NB4 (cell line): ENCODE measurements at regions not wholly inside any gene's neighbourhood (a gene's known extent, or its start where the extent isn't known, plus 50 kb on each side); places are given as distances from the start of the nearest gene placed in this dataset.

Source experiments
- DNase-seq: peaks from one replicate; pipeline ENCODE4 v3.0.0; 2010; ENCODE audit warnings: low read depth
- H3K4me3 ChIP-seq: one replicate; pipeline ENCODE4 v1.5.1; 2011; ENCODE audit warnings: mild to moderate bottlenecking, low read depth, low read length, moderate library complexity
- MYC ChIP-seq: IDR thresholded peaks from 2 replicates; pipeline ENCODE4 v1.6.1; 2011; ENCODE audit warnings: low read depth, low read length
- POLR2A ChIP-seq: IDR thresholded peaks from 2 replicates; pipeline ENCODE4 v1.6.1; 2011; ENCODE audit warnings: mild to moderate bottlenecking; ENCODE audit not compliant: insufficient read length; ENCODE audit errors: extremely low read depth
- TF ChIP-seq, protein P1 (sequence below): IDR thresholded peaks from 2 replicates; pipeline ENCODE4 v1.6.1; 2011; ENCODE audit warnings: low read depth, low read length
- TF ChIP-seq, protein P2 (sequence below): IDR thresholded peaks from one replicate; pipeline ENCODE4 v1.5.1; 2012; ENCODE audit warnings: low read depth, low read length

DNA sequence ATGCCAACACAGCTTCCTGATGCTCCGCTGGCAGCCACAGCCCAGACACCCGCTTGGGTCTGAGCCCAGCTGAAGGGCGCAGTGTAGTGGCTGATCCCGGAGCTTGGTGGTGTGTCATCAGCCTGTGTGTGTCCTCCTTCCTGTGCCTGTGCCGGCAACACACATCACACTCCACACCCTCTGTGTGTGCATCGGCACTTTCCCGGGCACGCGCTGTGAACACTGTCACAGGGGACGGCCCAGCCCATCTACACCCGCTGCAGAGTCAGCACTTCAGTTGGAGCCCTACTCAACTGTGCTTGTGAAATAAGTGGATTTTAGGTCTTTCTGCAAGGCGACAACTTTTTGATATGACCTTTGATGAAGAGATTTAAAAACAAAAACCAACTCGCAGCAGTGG, 189.4 kb downstream of the IRX2 start:
- no peak for DNase-seq
- H3K4me3 ChIP-seq, result no peak overlapping the region
- TF ChIP-seq, protein P1, sequence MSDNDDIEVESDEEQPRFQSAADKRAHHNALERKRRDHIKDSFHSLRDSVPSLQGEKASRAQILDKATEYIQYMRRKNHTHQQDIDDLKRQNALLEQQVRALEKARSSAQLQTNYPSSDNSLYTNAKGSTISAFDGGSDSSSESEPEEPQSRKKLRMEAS, result no peak
- TF ChIP-seq POLR2A (no peak), MYC (no peak)
- TF ChIP-seq, protein P2, sequence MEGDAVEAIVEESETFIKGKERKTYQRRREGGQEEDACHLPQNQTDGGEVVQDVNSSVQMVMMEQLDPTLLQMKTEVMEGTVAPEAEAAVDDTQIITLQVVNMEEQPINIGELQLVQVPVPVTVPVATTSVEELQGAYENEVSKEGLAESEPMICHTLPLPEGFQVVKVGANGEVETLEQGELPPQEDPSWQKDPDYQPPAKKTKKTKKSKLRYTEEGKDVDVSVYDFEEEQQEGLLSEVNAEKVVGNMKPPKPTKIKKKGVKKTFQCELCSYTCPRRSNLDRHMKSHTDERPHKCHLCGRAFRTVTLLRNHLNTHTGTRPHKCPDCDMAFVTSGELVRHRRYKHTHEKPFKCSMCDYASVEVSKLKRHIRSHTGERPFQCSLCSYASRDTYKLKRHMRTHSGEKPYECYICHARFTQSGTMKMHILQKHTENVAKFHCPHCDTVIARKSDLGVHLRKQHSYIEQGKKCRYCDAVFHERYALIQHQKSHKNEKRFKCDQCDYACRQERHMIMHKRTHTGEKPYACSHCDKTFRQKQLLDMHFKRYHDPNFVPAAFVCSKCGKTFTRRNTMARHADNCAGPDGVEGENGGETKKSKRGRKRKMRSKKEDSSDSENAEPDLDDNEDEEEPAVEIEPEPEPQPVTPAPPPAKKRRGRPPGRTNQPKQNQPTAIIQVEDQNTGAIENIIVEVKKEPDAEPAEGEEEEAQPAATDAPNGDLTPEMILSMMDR, result no peak

DNA sequence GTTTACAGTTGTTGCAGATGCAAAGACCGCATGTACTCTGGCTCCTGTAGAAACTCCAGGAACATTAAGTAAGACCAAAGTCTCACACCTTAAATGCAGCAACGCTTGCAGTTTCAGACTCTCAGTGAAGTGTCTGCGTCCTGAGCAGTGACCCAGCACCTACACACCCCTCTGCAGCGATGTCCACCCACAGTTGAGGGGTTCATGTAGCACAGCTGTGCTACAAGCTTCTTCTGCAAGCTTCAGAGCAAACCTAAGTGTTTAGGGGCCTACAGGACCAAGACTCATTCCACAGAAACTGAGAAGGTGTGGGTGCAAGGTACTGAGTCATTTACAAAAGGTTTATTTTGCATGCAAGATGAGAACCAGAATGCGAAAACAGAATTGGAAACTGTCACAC, 191.0 kb downstream of the IRX2 start:
- no peak for TF ChIP-seq MYC
- TF ChIP-seq, protein P2, result no peak
- TF ChIP-seq, protein P1, result no peak
- DNase-seq, result no peak

DNA sequence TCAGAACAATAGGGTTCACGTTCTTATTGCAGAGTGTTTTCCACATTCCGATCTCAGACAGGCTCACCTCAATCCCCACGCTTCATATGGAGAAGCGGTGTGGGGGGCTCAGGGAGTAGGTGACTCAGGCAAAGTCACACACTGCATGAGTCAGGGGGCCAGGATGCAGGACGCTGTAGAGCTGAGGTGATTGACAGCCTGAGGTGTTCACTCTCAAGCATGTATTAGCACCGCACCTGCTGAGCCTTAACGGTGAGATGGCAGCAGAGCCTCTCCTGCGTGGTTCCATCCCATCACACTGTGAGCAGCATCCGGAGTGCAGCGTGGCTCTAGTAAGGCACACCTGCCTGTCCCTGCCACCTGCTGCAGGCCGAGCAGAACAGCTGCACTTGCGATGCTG, 194.0 kb downstream of the IRX2 start:
- no peak for DNase-seq

More for the DNA sequence above, 191.0 kb downstream of the IRX2 start:
- no peak overlapping the region for H3K4me3 ChIP-seq

DNA sequence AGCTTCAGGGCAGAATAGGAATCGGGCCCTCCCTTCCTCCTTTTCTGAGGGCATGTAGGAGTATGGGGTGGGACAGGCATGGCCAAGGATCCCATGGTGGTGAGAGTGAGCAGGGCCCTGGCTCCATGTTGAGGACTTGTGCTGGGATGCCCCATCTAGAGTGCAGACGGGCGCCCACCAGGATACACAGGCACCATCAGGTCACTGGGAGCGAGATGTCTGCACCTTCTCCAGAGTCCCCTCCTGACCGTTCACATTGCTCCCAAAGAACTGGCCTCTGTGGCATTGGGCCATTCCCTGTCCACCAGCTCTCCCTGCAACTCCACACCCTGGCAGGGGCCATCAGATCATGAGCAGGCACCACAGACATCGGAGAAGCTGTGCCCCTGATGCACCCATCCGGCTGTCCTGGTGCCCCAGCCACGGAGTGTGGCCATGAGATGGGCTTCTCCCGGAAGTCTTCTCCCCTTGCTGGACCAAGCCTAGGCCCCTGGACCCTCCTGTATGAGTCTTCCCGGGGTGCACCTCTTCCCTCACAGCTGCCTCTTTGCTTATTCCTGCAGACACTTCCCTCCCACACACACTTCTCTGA, 195.0 kb downstream of the IRX2 start:
- TF ChIP-seq MYC (no peak), POLR2A (no peak)
- TF ChIP-seq, protein P1, result no peak
- TF ChIP-seq, protein P2, result no peak
- DNase-seq, result no peak
- H3K4me3 ChIP-seq, result no peak overlapping the region

More for the DNA sequence above, 194.0 kb downstream of the IRX2 start:
- no peak overlapping the region for H3K4me3 ChIP-seq
- TF ChIP-seq, protein P2, result no peak
- no peak for TF ChIP-seq MYC
- TF ChIP-seq, protein P1, result no peak
- no peak for TF ChIP-seq POLR2A

- TF ChIP-seq, protein P2, result no peak
- TF ChIP-seq MYC, result no peak
- no peak for TF ChIP-seq POLR2A
- TF ChIP-seq, protein P1, result no peak
- DNase-seq, result no peak
- H3K4me3 ChIP-seq, result no peak overlapping the region
Measured at GRCh38 chr5:2553611-2554010, 197.9 kb downstream of the IRX2 start.
